Left renal cortex interstitium (tissue), 4 donors: ENCODE measurements at regions not wholly inside any gene's neighbourhood (a gene's known extent, or its start where the extent isn't known, plus 50 kb on each side); places are given as distances from the start of the nearest gene placed in this dataset.
"Not testable (repeated sequence)": the region's sequence is repeated elsewhere in the genome, so short reads cannot be mapped to it uniquely, and the experiment has no call there.

Source experiments
- DNase-seq, 4 donors: peaks; one replicate each; pipeline ENCODE4 v3.0.0-alpha.2; 2013; ENCODE audit warnings: low read depth in 4 of 4, low spot score in 2 of 4, missing footprints in 1 of 4

GRCh38 chr3:75115695-75116094 is 501.2 kb upstream of the CNTN3 start:
- no peak for DNase-seq

DNA sequence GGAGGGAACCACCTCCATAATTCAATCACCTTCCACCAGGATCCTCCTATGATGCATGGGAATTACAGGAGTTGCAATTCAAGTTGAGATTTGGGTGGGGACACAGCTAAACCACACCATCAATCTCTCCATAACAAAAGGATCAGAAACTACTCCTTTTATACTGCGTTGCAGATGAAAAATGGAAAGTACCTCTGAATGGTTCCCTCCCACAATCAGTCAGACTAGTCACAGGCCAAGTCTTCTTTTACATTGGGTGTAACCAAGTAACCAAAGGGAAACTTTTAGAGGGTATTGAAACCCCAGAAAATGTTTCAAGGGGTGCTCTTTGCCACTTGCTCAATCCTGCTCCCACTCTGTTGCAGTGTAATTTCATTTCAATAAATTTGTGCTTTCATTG is 504.3 kb upstream of the CNTN3 start:
- no peak for DNase-seq

DNA sequence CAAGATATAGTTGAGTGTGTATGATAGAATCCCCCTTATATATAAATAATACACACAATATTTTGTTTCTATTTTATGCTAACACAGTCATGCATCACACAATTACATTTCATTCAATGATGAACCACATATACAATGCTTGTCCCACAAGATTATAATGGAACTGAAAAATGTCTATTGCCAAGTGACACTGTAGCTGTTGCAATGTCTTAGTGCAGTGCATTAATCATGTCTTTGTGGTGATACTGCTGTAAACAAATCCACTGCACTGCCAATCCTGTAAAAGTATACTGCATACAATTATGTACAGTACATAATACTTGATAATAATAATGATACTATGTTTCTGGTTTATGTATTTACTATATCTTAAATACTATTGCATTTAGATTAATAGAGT is 512.1 kb upstream of the CNTN3 start:
- no peak for DNase-seq

DNA sequence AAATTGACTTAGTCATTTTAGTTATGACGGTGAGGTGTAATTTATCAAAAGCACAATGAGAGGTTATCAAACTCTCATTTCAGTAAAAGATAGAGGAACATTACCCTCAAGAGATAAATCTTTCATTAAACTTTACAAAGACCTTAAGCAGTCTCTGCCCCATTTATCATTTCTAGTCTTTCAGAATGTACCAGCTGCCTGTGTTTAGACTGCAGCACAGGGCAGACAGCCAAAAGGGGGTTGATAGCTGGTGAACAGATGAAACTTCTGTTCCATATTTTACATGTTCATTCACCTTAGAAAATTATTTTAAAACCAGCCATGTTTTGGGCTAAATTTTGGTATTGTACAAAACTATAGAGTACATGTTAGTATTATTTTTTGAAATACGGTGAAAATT is 514.6 kb upstream of the CNTN3 start:
- DNase-seq = no peak

DNA sequence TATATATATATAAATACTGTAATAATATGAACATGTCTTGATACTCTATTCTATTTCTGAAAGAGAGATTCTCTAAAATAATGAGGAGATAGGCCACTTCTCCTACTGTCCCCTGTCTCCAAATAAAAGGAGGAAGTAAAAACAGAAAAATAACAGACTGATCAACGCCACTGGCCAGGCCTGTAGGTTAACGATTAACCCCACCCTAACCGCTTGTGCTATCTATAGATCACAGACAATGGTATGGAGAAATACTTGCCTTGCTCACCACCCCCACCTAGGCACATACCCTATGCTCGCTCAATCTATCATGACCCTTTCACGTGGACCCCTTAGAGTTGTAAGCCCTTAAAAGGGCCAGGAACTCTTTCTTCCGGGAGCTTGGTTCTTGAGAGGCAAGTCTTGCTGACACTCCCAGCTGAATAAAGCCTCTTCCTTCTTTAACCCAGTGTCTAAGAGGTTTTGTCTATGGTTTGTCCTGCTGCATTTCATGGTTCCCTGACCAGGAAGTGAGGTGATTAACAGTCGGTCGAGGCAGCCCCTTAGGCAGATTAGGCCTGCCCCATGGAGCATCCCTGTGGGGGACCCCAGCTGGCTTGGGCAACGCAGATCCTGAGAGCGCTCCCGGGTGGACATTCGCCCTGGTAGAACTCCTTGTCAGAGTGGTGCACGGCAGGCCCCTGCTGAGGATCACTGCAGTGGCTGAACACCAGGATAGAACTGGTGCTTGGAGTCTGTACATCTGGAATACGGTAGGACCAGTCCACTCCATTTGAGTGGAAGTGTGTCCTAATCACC is 521.8 kb upstream of the CNTN3 start:
- DNase-seq = no peak

- DNase-seq = no peak
Observed at GRCh38 chr3:75138345-75138744, 523.9 kb upstream of the CNTN3 start.

- no peak for DNase-seq
Observed at GRCh38 chr3:75140904-75141615, 523.1 kb upstream of the FRG2C start.

DNA sequence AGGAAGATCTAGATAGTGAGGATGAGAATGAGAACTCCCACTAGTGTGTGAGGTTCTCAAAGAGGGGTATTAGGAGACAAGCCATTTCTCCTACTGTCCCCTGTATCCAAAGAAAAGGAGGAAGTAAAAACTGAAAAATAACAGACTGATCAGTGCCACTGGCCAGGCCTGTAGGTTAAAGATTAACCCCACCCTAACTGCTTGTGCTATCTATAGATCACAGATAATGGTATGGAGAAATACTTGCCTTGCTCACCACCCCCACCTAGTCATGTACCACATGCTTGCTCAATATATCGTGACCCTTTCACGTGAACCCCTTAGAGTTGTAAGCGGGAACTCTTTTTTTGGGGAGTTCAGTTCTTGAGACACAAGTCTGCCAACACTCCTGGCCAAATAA is 519.7 kb upstream of the FRG2C start:
- no peak for DNase-seq

- DNase-seq = peak in 1 of 4 donors; percentile 6
Observed at GRCh38 chr3:75171630-75172230, 492.4 kb upstream of the FRG2C start.

DNA sequence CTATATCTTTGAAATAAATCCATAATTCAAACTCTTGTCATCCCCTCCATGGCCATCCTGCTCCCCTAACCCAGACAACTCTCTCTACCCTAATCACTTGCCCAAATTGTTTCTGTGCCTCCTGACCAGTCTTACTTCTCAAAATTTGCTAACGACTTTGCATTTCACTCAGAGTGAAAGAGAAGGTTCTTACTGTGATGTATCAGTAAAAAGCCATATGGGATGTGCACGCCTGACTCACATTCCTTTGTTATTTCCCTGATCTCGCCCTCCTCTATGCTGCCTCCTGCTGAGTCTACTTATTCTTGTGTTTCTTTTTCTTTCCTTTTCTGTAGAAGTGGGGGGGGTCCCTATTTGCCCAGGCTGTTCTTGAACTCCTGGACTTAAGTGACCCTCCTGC is 487.2 kb upstream of the FRG2C start:
- no peak for DNase-seq

DNA sequence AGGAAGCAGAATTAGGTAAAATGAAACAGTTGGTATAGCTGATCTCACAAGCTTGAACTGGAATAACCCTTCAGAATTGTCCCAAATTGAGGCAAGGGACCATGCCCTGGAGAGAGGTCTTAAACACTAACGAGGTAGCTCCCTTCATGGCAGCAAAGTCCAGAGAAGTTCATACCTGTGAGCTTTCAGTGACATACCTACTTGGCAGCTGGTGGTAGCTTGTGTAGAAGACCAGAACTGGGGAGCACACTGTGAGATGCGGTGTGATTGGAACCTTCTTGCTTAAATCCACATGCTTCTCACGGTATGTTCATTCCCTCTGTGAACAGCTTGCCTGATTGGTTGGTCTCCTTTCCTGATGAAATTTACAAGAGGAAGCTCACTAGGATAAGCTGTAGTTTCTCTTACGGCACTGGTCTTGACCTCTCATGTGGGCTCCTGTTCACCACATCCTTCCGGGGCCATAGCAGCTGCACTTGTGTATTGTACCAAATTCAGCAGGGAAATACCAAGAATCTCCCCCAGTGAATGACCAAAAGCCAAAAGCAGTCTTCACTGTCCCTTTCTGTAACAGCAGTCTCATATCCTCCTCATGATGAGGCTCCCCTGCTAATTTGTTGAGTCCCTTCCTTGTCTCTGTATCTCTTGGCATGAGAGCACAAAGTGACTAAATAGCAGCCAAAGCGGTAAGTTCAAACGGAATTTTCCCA is 483.7 kb upstream of the FRG2C start:
- DNase-seq = no peak

DNA sequence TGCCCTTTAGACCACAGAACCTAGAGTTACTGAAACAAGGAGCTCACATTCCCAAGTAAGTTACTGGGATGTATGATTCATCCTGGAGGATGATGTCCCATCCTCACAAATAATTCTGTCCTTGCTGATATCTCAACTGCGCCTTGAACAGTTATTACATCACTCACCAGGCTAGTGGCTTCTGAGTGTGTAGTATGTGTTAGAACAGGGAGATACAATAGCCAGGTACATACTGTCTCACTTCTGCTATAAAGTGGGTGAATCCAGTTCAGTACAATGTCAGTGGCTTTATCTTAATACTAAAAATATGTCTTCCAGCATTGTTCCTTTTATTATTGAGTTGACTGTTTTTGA is 483.2 kb upstream of the FRG2C start:
- DNase-seq = no peak

DNA sequence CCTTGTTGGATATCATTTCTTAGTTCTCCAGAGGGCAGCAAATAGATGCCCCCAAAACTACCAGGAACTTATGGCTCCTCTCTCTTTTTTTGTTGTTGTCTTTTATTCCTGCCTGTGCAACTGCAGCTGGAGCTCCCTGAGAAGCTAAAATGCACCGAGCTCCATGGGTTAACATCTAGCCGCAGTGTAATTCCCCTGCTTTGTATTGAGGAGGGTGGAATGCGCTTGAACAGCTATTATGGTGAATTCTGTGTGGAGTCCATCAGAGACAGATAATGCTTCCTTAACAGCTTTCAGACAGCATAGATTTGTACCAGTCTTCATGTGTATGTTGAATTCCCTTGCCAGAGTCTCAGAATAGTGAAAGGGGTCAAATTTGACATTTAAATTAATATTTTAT is 475.2 kb upstream of the FRG2C start:
- DNase-seq = no peak

GRCh38 chr3:75192146-75192616 is 471.9 kb upstream of the FRG2C start:
- DNase-seq = peak in 1 of 4 donors; percentile 10

- no peak for DNase-seq
Observed at GRCh38 chr3:75193797-75194196, 470.3 kb upstream of the FRG2C start.

- not testable (repeated sequence) for DNase-seq
Observed at GRCh38 chr3:75214332-75214731, 449.8 kb upstream of the FRG2C start.

DNA sequence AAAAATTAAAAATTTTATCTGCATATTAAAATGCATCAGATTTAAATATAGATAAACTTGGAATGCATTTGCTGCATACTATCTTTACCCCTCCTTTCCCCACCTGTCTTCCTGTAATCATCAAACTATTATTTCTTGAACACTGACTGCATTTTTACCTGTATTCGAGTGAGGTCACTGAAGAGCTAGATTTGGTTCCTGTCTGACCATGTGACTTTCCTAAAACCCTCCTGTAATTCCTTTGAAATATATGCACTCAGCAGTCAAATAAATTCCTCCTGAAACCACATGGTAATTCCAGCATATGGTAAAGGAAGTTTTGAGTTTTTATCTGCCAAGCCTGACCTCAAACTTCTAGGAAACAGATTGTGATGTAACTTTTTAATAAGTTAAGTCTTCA is 445.6 kb upstream of the FRG2C start:
- DNase-seq = no peak

GRCh38 chr3:75220932-75221331 is 443.2 kb upstream of the FRG2C start:
- DNase-seq = no peak

GRCh38 chr3:75224412-75224811 is 439.7 kb upstream of the FRG2C start:
- DNase-seq = no peak

- DNase-seq = no peak
Observed at GRCh38 chr3:75232216-75232615, 431.9 kb upstream of the FRG2C start.

DNA sequence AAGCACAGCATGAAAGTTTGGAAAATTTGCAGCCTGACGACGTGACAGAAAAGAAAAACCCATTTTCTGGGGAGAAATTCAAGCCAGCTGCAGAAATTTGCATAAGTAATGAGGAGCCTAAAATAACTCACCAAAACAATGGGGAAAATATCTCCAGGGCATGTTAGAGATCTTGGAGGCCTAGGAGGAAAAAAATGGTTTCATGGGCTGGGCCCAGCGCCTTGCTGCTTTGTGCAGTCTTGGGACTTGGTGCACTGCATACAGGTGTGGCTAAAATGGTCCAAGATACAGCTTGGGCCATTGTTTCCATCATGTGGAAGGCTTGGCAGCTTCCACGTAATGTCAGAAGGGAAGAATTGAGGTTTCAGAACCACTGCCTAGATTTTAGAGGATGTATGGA is 428.5 kb upstream of the FRG2C start:
- no peak for DNase-seq
